ENCODE measurements at regions not wholly inside any gene's neighbourhood (a gene's known extent, or its start where the extent isn't known, plus 50 kb on each side); places are given as distances from the start of the nearest gene placed in this dataset.

DNA sequence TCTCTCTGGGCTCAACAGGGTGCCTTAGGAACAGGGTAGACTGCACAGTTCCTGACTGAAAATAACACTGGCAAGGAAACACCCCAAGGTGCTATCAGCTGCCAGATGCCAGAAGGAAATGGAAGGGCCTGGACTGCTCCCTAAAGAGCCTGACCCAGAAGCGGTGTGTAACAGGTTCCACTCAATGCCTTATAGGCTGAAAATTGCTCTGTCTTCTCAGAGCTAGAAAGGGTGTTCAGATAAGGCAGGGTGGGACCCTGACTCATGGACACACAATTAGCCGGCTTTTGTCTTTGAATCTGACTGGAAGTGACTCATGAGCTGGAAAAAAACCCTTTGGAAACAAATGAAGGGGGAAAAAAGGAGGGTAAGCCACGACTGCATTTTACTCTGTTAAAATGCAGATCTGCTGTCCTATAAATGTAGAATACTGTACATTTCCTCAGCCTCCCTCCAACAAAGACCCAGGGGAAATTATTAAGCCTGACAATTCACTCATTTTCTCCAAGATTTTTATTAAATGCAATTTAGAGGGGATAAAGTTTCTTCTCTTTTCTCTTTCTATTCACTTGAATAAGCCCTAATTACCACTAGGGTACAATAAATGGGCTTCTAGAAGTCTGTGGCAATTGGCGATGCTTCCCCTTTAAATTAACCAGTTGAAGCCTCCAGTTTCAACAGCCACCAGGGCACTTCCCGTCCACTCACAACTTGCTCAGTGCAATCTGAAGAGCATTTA, 160.2 kb upstream of the TBL1XR1 start:
- no peak for TF ChIP-seq POLR2A (IDR thresholded peaks at IDR 0.05)
- no peak for TF ChIP-seq CTCF (IDR thresholded peaks at IDR 0.05)
- no peak for TF ChIP-seq EP300 (IDR thresholded peaks at IDR 0.05)

All from ovary (tissue), 3 donors.